Esophagus muscularis mucosa (tissue), 4 donors: ENCODE measurements at regions not wholly inside any gene's neighbourhood (a gene's known extent, or its start where the extent isn't known, plus 50 kb on each side); places are given as distances from the start of the nearest gene placed in this dataset.
"Not testable (repeated sequence)": the region's sequence is repeated elsewhere in the genome, so short reads cannot be mapped to it uniquely, and the experiment has no call there.

Source experiments
- DNase-seq: peaks from one replicate; pipeline ENCODE4 v3.0.0-alpha.2; 2017; ENCODE audit errors: extremely low spot score
- H3K27ac ChIP-seq, 4 donors: fragments of 200-600 bp; sonication (generic); replicated peaks in 1 of 4; 1 replicate in 3 of 4; 2 replicates in 1 of 4; pipeline ENCODE4 v1.5.1; 2016 to 2019; ENCODE audit warnings: mild to moderate bottlenecking in 1 of 4
- H3K27me3 ChIP-seq, 4 donors: fragments of 200-600 bp; sonication (generic); one replicate each; pipeline versions ENCODE4 v1.5.1 to v1.6.0; 2016 to 2019
- H3K36me3 ChIP-seq, 4 donors: fragments of 200-600 bp; sonication (generic); one replicate each; pipeline ENCODE4 v1.5.1; 2016 to 2019
- H3K4me1 ChIP-seq, 4 donors: fragments of 200-600 bp; sonication (generic); one replicate each; pipeline ENCODE4 v1.5.1; 2016 to 2019
- H3K4me3 ChIP-seq, 4 donors: fragments of 200-600 bp; sonication (generic); 1 replicate in 2 of 4; 2 replicates in 2 of 4; pipeline ENCODE4 v1.5.1; 2016 to 2019; ENCODE audit warnings: mild to moderate bottlenecking in 4 of 4, moderate library complexity in 1 of 4
- H3K9me3 ChIP-seq, 4 donors: fragments of 200-600 bp; sonication (generic); 1 replicate in 3 of 4; 2 replicates in 1 of 4; pipeline ENCODE4 v1.5.1; 2016 to 2019
- CTCF ChIP-seq, 3 experiments: fragments of 200-600 bp in 2 of 3; fragments of 450-650 bp in 1 of 3; sonication (generic) in 2 of 3; IDR thresholded peaks; one replicate each; pipeline ENCODE4 v1.5.1; 2017 to 2019; ENCODE audit warnings: antibody characterized with exemption in 3 of 3, mild to moderate bottlenecking in 2 of 3, moderate library complexity in 1 of 3
- EP300 ChIP-seq: sonication (generic); formaldehyde crosslinking; IDR thresholded peaks from one replicate; pipeline ENCODE4 v1.6.1; 2017; ENCODE audit warnings: antibody characterized with exemption
- POLR2A ChIP-seq: fragments of 450-650 bp; IDR thresholded peaks from one replicate; pipeline ENCODE4 v1.6.1; 2017; ENCODE audit warnings: antibody characterized with exemption, moderate library complexity, mild to moderate bottlenecking, low read depth
- POLR2AphosphoS5 ChIP-seq, 2 donors: sonication (generic); formaldehyde crosslinking; IDR thresholded peaks; one replicate each; pipeline ENCODE4 v1.6.1; 2017; ENCODE audit warnings: antibody characterized with exemption in 2 of 2
- WGBS: methylation state at CpG from one replicate; pipeline ENCODE4 v1.1.5; 2018; 5-methylcytosine and 5-hydroxymethylcytosine counted together
- intact Hi-C: fragments of 100-400 bp; cut with DNase I; formaldehyde crosslinking; loops from one replicate; pipeline ENCODE4 v1.15.1; 2023

GRCh38 chr15:62412686-62413085, 247.6 kb upstream of the C2CD4B start:
- Histone ChIP-seq H3K27ac (no peak overlapping the region), H3K4me1 (peaks cover 5 to 20% (median 14%) of the 10 kb centered on the region in 4 donors), H3K27me3 (no peaks in the 10 kb centered on the region), H3K4me3 (no peak overlapping the region), H3K9me3 (no peaks in the 10 kb centered on the region), H3K36me3 (no peaks in the 10 kb centered on the region)
- intact Hi-C loops: no loop called here
- WGBS: 68% methylated on average over 5 of the region's 5 CpGs
- no peak for DNase-seq
- TF ChIP-seq POLR2AphosphoS5 (IDR thresholded peaks at IDR 0.05) (no peak), POLR2A (no peak), CTCF (IDR thresholded peaks at IDR 0.05) (no peak), EP300 (no peak)

DNA sequence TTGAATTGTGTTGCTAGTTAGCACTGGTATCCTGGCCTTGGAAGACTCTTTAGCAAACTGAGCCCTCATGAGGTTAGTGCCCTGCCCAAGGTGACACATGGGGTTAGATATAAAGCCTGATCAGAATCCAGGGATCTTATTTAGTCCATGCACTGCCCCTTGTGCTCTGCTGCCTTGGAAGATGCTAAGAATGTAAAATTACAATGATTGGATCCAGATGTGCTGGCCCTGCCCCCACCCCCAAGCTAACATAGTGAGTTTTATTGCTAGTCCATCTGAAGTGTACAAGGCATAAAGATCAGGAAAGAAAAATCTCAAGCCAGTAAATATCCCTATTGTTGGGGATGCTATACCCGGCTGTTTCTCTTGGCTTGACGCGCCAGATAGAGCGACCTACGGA, 248.1 kb upstream of the C2CD4B start:
- H3K4me1 ChIP-seq: peaks cover 5 to 20% (median 14%) of the 10 kb centered on the region in 4 donors
- no peak for DNase-seq
- H3K27ac ChIP-seq: no peak overlapping the region
- no peak overlapping the region for H3K4me3 ChIP-seq
- 87% methylated on average over 5 of the region's 5 CpGs for WGBS
- H3K27me3 ChIP-seq: no peaks in the 10 kb centered on the region
- no peak for TF ChIP-seq POLR2A
- H3K9me3 ChIP-seq: no peaks in the 10 kb centered on the region
- no peaks in the 10 kb centered on the region for H3K36me3 ChIP-seq
- intact Hi-C loops: no loop called here

DNA sequence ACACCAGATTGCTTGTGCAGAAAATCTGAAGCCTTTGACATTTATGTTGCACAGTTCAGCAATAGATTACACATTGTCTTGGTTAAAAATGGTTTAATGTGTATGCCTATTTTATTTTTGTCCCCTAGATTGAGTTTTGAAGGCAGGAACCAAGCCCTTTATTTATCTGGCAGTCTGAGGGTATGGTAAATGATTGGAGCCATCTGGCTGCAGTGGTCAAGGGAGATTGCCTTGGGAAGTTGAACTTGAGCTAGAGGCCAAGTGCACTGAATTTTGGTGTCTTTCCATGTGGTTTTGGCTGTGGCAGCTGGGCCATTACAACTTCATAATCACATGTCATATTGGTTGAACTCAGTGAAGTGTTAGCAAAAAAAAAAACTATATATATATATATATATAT, 248.7 kb upstream of the C2CD4B start:
- no peaks in the 10 kb centered on the region for H3K36me3 ChIP-seq
- H3K9me3 ChIP-seq: no peaks in the 10 kb centered on the region
- DNase-seq: no peak
- no peaks in the 10 kb centered on the region for H3K27me3 ChIP-seq
- H3K4me1 ChIP-seq: peaks cover 5 to 20% (median 14%) of the 10 kb centered on the region in 4 donors
- intact Hi-C loops: no loop called here
- H3K27ac ChIP-seq: no peak overlapping the region
- H3K4me3 ChIP-seq: no peak overlapping the region
- TF ChIP-seq EP300 (no peak), POLR2AphosphoS5 (IDR thresholded peaks at IDR 0.05) (no peak), CTCF (IDR thresholded peaks at IDR 0.05) (no peak), POLR2A (no peak)

DNA sequence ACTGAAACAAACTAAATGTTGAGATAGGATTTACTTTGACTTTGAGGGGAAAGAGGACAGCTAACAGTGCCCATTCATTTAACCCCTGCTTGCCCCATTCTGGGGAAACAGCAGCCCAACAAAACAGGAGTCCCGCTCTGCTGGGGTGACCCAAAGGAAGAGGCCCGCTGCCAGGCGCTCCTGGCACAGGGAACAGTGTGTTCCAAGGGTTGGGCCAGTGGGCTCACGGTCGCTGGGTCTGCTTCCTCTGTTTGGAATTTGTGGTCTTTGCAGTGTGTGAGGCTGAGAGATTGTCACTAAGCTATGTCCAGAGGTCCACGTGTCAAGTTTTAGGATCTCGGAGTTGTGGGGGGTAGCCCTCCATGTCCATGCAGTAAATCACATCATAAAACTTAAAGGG, 250.4 kb upstream of the C2CD4B start:
- H3K9me3 ChIP-seq: no peaks in the 10 kb centered on the region
- no peak for TF ChIP-seq EP300
- no peaks in the 10 kb centered on the region for H3K27me3 ChIP-seq
- no peak for DNase-seq
- H3K4me1 ChIP-seq: peaks cover 5 to 20% (median 12%) of the 10 kb centered on the region in 4 donors
- WGBS: 92% methylated on average over 7 of the region's 7 CpGs
- intact Hi-C loops: no loop called here
- H3K36me3 ChIP-seq: no peaks in the 10 kb centered on the region
- H3K4me3 ChIP-seq: no peak overlapping the region
- H3K27ac ChIP-seq: no peak overlapping the region

- Histone ChIP-seq H3K36me3 (no peaks in the 10 kb centered on the region), H3K4me1 (peaks cover 5 to 20% (median 12%) of the 10 kb centered on the region in 4 donors), H3K4me3 (no peak overlapping the region), H3K27ac (no peak overlapping the region), H3K27me3 (no peaks in the 10 kb centered on the region), H3K9me3 (no peaks in the 10 kb centered on the region)
- TF ChIP-seq POLR2A (no peak), CTCF (IDR thresholded peaks at IDR 0.05) (no peak)
- no peak for DNase-seq
- intact Hi-C loops: no loop called here
- WGBS: 100% methylated on average over 3 of the region's 3 CpGs
Measured at GRCh38 chr15:62416526-62416925, 251.4 kb upstream of the C2CD4B start.

DNA sequence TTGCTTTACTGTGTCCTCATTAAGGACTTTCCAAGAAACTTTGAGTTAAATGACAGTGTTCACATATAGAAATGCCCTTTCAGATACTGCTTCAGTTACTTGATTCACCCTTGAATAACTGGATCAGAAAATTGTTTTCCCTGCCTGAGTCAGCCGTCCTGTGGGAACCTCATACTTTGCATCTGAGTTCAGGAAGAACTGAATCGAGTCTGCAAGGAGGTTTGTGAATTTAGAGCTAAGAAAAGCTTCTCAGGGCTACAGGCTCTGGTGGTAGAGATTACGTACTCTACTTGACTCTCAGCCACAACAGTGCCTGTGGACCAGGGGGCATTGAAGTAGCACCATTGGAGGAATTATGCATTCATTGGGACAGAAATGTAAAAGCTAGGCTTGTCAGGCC, 252.4 kb upstream of the C2CD4B start:
- 83% methylated on average over 3 of the region's 3 CpGs for WGBS
- Histone ChIP-seq H3K27ac (no peak overlapping the region), H3K4me3 (no peak overlapping the region), H3K27me3 (no peaks in the 10 kb centered on the region), H3K4me1 (peaks cover 5 to 19% (median 11%) of the 10 kb centered on the region in 4 donors), H3K9me3 (no peaks in the 10 kb centered on the region), H3K36me3 (no peaks in the 10 kb centered on the region)
- TF ChIP-seq CTCF (IDR thresholded peaks at IDR 0.05): no peak
- TF ChIP-seq POLR2A: no peak
- no peak for TF ChIP-seq EP300
- TF ChIP-seq POLR2AphosphoS5 (IDR thresholded peaks at IDR 0.05): no peak
- intact Hi-C loops: no loop called here
- no peak for DNase-seq

- H3K9me3 ChIP-seq, intact Hi-C loops, H3K27me3 ChIP-seq, H3K36me3 ChIP-seq, H3K4me3 ChIP-seq, H3K27ac ChIP-seq, DNase-seq, H3K4me1 ChIP-seq: not testable (repeated sequence)
- 97% methylated on average over 3 of the region's 3 CpGs for WGBS
Measured at GRCh38 chr15:62418496-62418895, 253.4 kb upstream of the C2CD4B start.
